HG03039 (cell line): ENCODE measurements at regions not wholly inside any gene's neighbourhood (a gene's known extent, or its start where the extent isn't known, plus 50 kb on each side); places are given as distances from the start of the nearest gene placed in this dataset.

ENCODE experiments used
- ATAC-seq: cut with Tn5 transposase; IDR thresholded peaks from one replicate; pipeline ENCODE4 v1.9.1; 2021; ENCODE audit warnings: mild to moderate bottlenecking, moderate library complexity; ENCODE audit not compliant: unreplicated experiment

DNA sequence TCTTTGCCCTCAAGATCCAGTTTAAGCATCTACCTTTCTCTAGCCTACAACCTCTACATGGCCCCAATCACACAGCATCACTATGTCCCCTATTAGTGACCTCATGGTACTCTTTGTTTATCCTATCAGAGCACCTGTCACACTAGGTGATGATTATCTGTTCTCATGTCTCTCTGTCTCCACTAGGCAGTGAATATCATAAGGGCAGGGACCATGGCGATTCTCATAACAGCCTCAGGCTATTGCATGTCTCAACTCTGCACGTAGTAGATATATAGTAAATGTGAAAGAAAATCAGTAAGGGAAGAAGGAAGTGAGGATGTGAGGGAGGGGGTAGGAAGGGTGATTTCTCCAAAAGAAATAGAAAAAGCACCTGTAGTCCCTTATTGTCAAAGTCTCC, 311.0 kb downstream of the NSG2 start:
- ATAC-seq = no peak

DNA sequence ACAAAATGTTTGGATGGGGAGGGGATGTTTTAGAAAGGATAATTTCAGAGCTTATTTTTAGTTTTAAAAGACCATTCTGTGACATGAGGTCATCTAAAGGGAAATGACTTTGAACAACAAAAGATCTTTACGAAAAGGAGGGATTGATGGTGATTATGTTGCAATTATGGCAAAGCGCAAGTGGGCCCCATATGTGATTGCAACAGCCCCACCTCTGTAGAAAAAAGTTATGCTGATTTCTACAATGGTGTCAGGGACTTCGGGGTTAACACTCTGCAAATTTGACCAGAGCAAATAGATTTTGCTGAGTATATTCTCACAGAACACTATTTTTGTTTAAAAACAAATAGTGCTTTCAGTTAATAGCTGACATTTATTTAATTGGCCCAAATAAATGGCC, 312.8 kb downstream of the NSG2 start:
- no peak for ATAC-seq

DNA sequence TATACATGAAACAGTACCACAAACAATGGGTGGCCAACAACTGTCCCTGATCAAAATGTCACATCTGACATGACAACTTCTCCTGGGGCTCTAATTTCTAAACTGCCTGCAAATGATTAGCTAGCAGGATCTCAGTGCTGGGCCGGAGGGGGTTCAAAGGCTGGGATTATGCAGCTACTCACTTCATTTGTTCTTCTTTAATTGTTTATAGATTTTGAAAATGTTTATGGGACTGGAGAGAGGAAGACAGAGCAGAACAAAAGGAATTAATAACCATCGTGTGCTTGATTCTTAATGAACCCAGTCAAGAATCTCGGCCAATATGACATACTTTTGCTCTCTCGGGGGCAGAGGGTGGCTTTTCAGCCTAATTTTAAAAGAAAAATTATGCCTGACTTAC, 313.6 kb downstream of the NSG2 start:
- no peak for ATAC-seq

DNA sequence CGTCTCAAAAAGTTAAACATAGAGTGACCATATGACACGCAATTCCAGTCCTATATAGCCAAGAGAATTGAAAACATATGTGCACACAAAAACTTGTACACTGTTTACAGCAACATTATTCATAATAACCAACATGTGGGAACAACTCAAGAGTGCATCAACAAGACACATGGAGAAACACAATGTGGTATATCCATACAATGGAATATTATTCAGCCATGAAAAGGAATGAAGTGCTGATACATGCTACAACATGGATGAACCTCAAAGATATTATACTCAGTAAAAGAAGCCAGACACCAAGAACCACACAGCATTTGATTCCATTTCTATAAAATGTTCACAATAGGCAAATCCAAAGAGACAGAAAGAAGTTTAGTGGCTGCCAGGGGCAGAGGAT, 317.0 kb downstream of the NSG2 start:
- no peak for ATAC-seq

DNA sequence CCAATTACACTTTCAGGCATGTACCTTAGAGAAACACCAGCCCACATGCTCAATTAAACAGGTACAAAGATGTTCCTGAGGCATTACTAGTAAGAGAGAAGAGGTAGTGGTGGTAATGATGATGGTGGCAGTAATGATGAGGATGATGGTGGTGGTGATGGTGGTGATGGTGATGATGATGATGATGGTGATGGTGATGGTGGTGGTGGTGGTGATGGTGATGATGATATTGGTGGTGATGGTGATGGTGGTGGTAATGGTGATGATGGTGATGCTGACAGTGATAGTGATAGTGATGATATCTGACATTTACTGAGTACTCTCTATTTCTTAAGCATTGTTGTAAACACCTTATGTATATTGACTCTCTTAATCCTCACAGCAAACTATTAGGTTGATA, 318.4 kb downstream of the NSG2 start:
- ATAC-seq = no peak

DNA sequence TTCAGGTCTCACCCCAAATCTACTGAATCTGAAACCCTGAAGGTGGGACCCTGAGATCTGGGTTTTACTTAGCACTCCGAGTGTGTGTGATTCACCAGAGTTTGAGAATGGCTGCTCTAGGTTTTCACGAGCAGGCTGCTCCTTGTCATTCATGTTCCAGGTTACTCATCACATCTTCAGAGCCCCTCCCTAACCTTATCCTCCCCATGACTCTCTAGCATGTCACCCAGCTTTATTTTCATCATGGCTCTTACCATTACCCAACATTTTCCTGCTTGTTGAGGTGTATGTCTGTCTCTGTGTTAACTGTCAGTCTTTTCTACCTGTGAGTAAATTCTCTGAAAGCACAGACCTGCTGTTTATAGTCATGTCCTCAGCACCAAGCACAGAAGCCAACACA, 319.2 kb downstream of the NSG2 start:
- ATAC-seq = no peak

DNA sequence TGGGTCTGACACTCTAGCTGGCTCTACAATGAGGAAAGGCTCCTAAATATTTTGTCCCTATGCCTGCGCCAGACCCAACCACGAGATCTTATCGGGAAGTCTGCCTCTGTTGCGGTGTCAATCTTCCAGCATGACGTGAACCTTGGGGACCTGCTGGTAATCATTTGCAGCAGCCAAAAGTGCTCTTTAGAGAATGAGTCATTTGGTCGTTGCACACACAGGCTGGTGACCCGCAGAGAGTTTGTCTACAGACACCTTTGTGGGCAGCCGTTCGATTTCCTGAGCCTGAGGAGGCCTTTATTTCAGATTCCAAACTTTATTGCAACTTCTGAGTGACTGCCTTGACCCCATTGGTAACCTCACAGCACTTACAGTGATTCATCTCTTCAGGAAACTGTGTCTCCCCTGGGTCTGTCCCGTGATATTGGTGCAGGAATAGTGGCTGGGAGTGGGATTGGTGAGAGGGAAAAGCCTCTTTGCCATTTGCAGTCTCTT, 326.1 kb downstream of the NSG2 start:
- no peak for ATAC-seq

DNA sequence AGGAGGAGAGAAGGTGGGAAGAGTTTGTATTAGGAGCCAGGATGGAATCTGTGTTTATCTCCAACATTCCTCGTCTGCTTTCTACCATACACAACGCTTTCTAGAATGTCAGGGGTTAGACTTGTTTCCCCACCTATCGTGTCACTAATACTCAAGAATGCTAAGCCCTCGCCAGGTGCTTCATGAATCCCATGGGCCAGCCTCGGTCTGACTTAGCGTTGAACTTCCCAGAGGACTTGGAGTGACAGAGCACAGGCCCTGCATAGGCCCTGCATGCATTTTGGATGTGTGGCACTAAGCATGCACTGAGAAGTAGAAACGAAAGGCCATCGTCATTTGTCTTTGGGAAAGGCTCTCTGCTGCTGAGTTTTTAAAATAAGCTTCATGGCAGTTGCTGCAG, 328.7 kb downstream of the NSG2 start:
- ATAC-seq = no peak

DNA sequence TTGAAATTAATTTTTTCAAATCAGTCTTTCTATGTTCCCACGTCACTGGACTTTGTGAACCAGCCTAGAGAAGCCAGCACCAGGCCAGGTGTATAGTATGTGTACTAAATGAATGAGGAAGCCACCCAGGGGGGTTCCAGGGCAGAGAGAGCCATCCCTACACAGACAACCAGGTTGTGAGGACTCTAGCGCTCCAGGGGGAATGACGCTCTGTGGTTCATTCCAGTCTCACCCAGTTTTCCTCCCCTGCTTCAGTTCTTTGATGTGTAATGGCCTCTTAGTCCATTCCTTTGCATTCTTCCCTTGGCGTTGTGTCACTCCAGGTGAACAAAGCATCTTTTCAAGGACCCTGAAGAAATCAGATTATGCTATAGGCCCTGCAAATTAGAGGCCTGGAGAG, 330.6 kb downstream of the NSG2 start:
- no peak for ATAC-seq

DNA sequence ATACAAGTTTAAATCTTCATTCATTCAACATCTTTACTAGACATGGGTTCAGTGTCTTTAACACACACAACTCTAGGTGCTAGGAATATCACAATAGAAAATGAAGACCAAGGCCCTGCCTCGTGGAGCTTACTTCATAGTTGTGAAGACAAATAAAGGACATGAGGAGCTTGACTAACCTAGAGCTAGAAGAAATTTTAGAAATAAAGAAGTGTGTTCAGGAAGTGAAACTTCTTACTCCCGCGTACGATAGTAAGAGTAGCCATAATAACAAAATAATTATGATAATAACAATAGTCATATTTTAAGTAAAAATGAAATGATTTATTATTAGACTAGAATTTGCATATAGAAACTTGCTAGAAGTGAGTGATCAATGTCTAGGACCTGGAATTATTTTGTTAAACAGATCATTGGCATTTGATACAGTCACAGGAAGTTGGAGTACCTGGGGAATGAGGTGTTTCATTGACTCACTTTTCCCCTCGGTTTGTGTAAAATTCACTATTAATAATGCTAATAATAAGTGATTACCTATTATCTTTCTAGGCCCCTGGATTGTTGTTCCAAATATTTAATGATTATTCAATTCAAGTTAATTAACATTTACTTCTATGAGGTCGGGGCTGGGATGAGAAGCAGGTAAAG, 331.3 kb downstream of the NSG2 start:
- ATAC-seq = no peak

DNA sequence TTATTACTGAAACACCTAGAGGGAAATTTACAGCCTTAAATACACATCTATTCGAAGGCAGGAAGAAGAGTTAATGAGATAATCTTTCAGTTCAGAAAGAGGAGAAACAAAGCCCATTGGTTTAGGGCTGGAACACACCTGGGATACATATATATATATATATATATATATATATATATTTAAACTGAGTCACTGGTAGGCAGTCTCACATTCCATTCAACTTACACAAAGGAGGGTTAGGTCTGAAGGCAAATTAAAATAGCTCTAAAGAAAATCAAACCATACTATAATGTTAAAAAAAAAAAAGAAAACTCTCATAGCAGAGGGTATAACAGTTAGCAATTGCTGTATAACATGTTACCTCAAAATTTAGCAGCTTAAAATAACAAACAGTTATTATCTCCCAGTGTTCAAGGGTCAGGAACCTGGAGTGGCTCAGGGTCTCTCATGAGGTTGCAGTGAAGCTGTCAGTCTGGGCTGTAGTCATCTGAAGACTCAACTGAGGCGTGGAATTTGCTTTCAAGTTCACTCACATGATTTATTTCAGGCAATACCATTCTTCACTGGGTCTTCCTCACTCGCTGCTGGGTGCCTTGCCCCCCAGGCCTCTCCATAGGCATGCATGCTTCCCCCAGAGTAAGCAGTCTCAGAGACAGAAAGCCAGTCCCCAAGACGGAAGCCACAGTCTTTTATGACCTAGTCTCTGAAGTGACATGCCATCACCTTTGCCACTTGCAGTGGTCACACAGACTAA, 332.8 kb downstream of the NSG2 start:
- no peak for ATAC-seq

DNA sequence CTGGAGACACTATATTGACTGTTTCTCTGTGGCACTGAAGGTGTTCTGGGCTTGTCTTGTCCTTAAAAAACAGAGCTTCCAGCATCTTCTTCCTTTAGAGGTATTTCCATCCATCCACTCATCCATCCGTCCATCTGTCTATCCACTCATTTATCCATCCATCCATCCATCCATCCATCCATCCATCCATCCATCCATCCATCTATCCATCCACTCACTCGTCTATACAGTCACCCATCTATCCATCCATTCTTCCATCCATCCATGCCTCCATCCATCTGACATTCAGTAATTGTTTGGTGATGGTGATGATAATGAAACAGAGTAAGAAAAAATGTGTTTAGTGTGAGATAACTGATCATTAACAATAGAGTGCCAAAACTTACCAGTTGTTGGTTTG, 334.8 kb downstream of the NSG2 start:
- ATAC-seq = no peak

DNA sequence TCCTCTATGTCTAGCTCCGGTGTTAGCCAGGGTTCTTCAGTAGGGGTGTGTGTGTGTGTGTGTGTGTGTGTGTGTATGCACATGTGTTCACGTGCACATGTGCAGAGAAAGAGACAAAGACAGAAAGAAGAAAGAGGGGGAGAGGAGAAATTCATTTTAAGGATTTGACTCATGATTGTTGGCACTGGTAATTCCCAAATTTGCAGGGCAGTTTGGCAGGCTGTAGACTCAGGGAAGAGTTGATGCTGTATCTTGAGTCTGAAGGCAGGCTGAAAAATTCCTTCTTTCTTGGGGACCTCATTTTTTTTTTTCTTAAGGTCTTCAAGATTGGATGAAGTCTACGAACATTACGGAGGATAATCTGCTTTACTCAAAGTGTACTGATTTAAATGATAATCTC, 335.7 kb downstream of the NSG2 start:
- no peak for ATAC-seq

DNA sequence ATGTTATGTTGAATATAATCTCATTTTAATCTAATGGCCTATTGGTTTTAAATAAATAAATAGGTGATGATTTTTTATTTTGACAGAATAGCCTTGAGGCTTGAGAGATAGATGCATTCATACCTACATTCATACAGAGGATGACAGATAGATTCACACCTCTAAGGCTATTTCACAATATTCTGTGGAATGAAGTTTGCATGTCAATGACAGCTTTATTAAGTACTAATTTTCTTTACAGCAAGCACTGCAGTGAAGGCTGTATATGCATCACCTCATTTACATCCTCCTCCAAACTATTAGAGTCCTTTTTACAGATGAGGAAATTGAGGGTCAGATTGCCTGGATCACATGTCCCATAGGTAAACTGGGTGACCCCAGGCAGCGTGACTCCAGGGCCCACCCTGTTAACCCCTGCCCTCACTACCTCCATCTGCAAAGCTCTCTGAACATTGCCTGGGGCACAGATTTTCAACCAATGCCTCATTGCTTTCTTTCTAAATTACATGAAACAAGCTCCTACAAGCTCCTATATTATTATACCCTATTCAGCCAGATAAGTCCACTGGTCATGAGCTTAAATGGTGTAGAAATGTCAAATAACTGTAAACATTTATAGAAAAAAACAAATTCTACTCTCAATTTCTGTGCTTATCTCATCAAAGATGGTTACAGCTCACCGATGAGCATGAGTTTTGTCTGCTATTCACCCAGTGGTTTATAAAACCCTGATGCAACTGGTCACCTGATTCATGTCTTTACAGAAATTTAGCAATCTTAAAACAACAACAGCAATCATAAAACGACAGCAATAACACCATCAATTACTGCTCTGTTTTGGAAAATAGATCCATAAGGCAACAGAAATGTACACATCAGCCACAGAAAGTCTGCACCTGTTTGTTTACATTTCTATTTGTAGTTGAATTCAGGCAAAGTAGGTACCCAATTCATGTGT, 338.0 kb downstream of the NSG2 start:
- no peak for ATAC-seq

DNA sequence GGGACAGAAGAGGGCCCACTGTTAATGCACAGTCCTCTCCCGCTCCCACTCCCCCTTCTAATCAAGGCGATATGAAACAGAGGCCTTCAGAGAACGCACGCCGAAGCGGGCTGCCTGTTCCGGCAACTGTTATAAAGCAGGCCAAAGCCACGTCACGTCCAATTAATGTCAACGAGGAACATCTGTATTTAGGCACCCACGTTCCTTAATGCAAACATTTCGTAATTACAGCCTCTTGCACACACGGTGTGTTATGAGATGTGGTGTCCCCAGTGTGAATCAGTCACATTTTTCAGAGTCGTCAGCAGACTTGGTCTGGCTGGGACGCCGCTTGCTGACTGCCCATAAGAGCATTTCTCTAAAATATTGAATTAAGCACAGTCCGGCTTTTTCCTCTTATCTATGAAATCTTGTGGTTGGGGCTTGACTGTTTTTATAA, 339.0 kb downstream of the NSG2 start:
- no peak for ATAC-seq

DNA sequence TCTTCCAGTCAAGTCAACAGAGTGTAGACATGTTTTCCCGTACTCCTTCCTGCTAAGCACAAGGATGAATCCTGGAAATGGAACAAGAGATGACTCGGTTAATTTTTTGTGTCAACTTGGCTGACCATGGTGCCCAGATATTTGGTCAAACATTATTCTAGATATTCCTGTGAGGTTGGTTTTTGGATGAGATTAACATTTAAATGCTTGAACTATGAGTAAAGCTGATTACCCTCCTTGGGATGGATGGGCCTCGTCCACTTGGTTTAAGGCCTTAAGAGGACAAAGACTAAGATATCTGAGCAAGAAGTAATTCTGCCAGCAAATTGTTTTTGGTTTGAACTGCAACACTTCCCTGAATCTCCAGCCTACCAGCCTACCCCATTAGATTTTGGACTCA, 338.1 kb upstream of the MSX2 start:
- ATAC-seq = no peak

DNA sequence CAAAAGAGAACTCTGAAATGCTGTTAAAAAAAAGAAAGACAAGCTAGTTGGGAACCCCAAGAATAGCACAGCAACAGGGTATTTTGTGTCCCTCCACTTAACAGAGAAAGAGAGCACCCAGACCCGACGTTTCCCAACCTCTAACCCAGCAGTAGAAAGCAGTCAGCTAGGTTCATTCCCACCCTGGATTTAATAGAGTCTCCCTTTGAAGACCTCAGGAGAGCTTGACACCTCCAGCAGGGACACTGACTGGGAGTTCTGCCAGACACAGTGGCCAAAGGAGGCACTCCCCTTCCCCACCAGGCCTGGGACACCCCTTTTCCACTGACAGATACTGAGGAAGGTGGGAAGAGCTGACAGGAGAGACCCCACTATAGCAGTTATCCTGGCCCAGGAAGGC, 337.5 kb upstream of the MSX2 start:
- ATAC-seq = no peak

DNA sequence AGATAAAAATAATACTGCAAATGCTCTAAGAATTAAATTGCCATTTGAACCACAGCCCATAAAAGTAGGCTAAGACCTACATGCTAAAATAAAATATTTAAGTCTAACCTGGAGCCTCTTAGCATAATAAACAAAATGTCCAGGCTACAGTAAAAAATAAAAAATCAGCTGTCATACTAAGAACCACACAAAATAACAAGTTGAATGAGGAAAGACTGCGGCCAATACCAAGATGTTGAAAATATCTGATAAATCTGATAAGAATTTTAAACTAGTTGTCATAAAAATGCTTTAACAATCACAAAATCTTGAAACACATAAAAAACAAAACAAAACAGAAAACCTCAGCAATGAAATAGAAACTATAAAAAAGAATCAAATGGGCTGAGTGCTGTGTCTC, 336.9 kb upstream of the MSX2 start:
- no peak for ATAC-seq

DNA sequence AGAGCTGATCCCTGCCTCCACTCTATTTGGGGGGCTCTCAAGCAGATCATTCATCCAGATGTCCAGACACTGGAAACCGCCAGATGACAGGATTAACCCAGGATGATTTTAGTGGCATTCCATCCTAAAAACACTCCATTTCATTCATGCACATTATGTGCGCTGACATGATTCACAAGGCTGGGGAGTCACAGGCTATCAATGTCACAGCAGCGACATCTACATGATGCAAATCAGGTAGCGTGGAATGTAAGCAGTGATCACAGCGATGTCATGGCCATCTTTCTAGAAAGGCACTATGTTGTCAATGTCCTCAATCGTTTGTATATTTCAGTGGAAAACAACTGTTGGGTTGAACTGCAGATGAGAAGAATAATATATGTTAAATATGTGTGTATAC, 331.5 kb upstream of the MSX2 start:
- ATAC-seq = no peak

DNA sequence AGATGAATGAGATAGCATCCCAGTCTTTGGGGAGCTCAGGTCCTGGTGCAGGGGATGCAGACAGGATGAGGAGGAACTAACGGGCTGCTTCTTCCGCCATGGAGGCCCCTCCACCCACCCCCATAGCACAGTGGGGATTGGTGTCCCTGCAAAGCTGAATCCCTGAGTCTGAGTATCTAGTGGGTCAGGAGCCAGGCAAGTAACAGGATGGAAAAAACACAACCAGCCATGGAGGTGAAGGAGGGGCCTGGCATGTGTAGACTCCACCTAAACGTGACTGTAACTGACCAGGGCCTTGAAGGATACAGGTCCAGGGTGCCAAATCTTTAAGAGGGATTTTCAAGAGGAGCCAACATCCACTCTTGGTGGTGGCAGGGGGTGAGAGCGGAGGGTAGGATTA, 327.8 kb upstream of the MSX2 start:
- ATAC-seq = no peak

DNA sequence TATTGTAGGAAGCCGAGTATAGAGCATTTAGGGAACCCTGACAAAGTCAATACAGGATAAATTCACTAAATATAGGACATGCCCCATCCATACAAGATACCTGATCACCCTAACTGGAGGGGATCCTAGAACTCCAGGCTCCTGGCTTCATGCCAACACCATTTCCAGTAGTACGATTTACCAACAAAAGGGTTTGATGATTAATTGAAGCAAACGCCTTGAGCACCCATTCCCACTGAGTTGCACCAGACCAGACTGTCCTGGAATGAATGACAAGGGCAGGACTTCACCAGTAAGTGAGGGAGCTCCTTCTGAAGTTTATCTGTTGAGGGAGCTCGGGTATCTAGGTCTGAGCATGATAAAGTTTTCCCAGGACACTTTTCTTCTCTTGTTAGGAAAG, 327.2 kb upstream of the MSX2 start:
- no peak for ATAC-seq

DNA sequence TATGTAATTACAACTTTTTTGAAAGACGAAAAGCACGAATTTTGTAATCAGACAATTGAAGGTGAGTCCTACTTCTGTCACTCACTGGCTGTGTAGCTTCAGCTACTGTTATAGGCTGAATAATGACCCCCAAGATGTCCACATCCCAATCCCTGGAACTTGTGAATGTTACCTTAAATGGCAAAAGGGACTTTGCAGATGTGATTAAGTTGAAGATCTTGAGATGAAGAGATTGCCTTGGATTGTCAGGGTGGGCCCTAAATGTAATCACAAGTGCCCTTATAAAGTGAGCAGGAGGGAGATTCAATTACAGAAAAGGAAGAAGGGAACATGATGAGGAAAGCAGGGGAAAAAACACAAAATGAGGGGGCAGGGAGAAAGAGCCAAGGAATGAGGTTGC, 326.2 kb upstream of the MSX2 start:
- no peak for ATAC-seq
